Gastroesophageal sphincter (tissue), 4 donors: ENCODE measurements at regions not wholly inside any gene's neighbourhood (a gene's known extent, or its start where the extent isn't known, plus 50 kb on each side); places are given as distances from the start of the nearest gene placed in this dataset.

ENCODE experiments used
- ATAC-seq: fragments of 150-250 bp; one replicate; pipeline ENCODE4 v1.9.1; 2016; ENCODE audit warnings: mild to moderate bottlenecking, moderate library complexity
- H3K27ac ChIP-seq, 4 donors: fragments of 200-600 bp; sonication (generic) in 3 of 4; 1 replicate in 3 of 4; 2 replicates in 1 of 4; pipeline ENCODE4 v1.5.1; 2016 to 2019
- H3K27me3 ChIP-seq: fragments of 200-600 bp; sonication (generic); one replicate; pipeline ENCODE4 v1.5.1; 2019
- H3K36me3 ChIP-seq, 2 donors: fragments of 200-600 bp; sonication (generic); one replicate each; pipeline ENCODE4 v1.5.1; 2019; ENCODE audit warnings: control low read depth in 1 of 2
- H3K4me1 ChIP-seq, 3 donors: fragments of 200-600 bp; sonication (generic); 1 replicate in 2 of 3; 2 replicates in 1 of 3; pipeline ENCODE4 v1.5.1; 2016 to 2019; ENCODE audit warnings: control low read depth in 2 of 3
- H3K4me3 ChIP-seq, 2 donors: fragments of 200-600 bp; sonication (generic); one replicate each; pipeline ENCODE4 v1.5.1; 2019; ENCODE audit warnings: mild to moderate bottlenecking in 1 of 2, moderate library complexity in 1 of 2
- H3K9me3 ChIP-seq, 3 donors: fragments of 200-600 bp; sonication (generic); one replicate each; pipeline ENCODE4 v1.5.1; 2017 to 2019; ENCODE audit warnings: control low read depth in 2 of 3
- EP300 ChIP-seq: sonication (generic); formaldehyde crosslinking; IDR thresholded peaks from one replicate; pipeline ENCODE4 v1.6.1; 2017; ENCODE audit warnings: antibody characterized with exemption, mild to moderate bottlenecking
- POLR2A ChIP-seq, 2 donors: fragments of 450-650 bp; IDR thresholded peaks; one replicate each; pipeline ENCODE4 v1.6.1; 2017; ENCODE audit warnings: antibody characterized with exemption in 2 of 2, mild to moderate bottlenecking in 2 of 2, moderate library complexity in 1 of 2
- POLR2AphosphoS5 ChIP-seq: sonication (generic); formaldehyde crosslinking; IDR thresholded peaks from one replicate; pipeline ENCODE4 v1.6.1; 2017; ENCODE audit warnings: antibody characterized with exemption
- WGBS, 2 donors: methylation state at CpG; one replicate each; pipeline ENCODE4 v1.1.5; 2018; ENCODE audit warnings: low coverage in 1 of 2; 5-methylcytosine and 5-hydroxymethylcytosine counted together
- TF ChIP-seq, protein P1 (sequence below), 4 experiments: fragments of 200-600 bp in 2 of 4; fragments of 450-650 bp in 2 of 4; sonication (generic) in 1 of 4; IDR thresholded peaks; one replicate each; pipeline ENCODE4 v1.5.1; 2017 to 2019; ENCODE audit warnings: antibody characterized with exemption in 4 of 4, mild to moderate bottlenecking in 2 of 4, moderate library complexity in 2 of 4

DNA sequence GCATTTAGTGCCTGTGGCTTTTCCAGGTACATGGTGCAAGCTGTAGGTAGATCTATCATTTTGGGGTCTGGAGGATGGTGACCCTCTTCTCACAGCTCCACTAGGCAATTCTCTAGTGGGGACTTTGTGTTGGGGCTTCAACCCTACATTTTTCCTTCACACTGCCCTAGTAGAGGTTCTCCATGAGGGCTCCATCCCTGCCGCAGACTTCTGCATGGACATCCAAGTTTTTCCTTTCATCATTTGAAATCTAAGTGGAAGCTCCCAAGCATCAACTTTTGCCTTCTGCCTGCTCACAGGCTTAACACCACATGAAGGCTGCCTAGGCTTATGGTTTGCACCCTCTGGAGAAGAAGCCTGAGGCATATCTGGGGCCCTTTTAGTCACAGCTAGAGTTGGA lies 492.7 kb downstream of the PIK3C3 start:
- TF ChIP-seq, protein P1, sequence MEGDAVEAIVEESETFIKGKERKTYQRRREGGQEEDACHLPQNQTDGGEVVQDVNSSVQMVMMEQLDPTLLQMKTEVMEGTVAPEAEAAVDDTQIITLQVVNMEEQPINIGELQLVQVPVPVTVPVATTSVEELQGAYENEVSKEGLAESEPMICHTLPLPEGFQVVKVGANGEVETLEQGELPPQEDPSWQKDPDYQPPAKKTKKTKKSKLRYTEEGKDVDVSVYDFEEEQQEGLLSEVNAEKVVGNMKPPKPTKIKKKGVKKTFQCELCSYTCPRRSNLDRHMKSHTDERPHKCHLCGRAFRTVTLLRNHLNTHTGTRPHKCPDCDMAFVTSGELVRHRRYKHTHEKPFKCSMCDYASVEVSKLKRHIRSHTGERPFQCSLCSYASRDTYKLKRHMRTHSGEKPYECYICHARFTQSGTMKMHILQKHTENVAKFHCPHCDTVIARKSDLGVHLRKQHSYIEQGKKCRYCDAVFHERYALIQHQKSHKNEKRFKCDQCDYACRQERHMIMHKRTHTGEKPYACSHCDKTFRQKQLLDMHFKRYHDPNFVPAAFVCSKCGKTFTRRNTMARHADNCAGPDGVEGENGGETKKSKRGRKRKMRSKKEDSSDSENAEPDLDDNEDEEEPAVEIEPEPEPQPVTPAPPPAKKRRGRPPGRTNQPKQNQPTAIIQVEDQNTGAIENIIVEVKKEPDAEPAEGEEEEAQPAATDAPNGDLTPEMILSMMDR (IDR thresholded peaks at IDR 0.05), result no peak
- TF ChIP-seq POLR2AphosphoS5 (no peak), POLR2A (IDR thresholded peaks at IDR 0.05) (no peak), EP300 (no peak)
- Histone ChIP-seq H3K4me1 (no peaks in the 10 kb centered on the region), H3K27ac (no peak overlapping the region), H3K4me3 (no peak overlapping the region), H3K9me3 (peaks cover 0 to 9% (median 0%) of the 10 kb centered on the region in 3 donors), H3K36me3 (no peaks in the 10 kb centered on the region), H3K27me3 (no peaks in the 10 kb centered on the region)
- no peak for ATAC-seq
- 80% methylated on average over 1 of the region's 1 CpG; no CpG with 5 or more reads in 1 of the 2 donors for WGBS, 2 donors

DNA sequence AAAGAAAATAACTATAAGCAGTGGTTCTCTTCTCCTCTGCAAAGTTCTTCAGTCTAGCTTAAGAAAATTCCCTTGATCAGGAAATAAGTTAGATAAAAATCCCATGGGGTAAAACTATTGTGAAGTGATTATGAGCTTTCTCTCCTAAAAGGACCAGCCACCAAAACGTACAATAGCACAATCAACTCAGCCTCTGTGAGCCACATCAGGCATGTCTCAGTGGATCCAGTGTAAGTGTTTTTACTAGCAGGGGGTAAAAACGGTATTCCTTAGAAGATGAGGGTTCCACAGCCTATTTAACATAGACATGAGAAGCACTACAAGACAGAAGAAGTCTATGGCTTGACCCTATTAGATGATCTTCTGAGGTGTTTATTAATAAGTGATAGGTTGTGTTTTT lies 503.2 kb downstream of the PIK3C3 start:
- WGBS, 2 donors, result 29 to 57% methylated on average over 2 of the region's 2 CpGs
- no peak overlapping the region for H3K4me3 ChIP-seq
- no peaks in the 10 kb centered on the region for H3K36me3 ChIP-seq
- TF ChIP-seq EP300 (no peak), POLR2AphosphoS5 (no peak), POLR2A (IDR thresholded peaks at IDR 0.05) (no peak)
- TF ChIP-seq, protein P1 (IDR thresholded peaks at IDR 0.05), result no peak
- ATAC-seq, result no peak
- H3K9me3 ChIP-seq, result no peaks in the 10 kb centered on the region
- no peaks in the 10 kb centered on the region for H3K27me3 ChIP-seq
- no peak overlapping the region for H3K27ac ChIP-seq
- no peaks in the 10 kb centered on the region for H3K4me1 ChIP-seq

DNA sequence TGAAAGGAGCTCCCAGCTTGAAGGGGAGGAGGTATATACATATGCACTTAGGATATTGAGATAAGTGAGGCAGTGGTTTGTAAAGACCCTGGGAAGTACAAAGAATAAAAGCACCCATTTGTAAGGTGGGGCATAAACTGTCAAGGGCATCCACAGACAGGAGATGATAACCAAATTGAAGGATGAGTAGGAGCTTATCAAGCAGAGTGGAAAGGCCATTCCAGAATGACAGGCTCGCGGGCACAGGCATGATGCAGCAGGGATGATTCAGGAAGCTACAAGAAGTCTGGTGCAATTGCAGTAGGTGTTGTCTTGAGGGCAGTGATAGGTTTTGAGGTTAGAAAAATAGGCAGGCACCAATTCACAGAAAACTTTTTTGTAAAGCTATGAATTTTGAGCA lies 504.8 kb downstream of the PIK3C3 start:
- H3K36me3 ChIP-seq, result no peaks in the 10 kb centered on the region
- H3K4me1 ChIP-seq, result no peaks in the 10 kb centered on the region
- TF ChIP-seq POLR2A (IDR thresholded peaks at IDR 0.05) (no peak), EP300 (no peak), POLR2AphosphoS5 (no peak)
- TF ChIP-seq, protein P1 (IDR thresholded peaks at IDR 0.05), result no peak
- H3K27me3 ChIP-seq, result no peaks in the 10 kb centered on the region
- H3K9me3 ChIP-seq, result no peaks in the 10 kb centered on the region
- ATAC-seq, result no peak
- 75 to 83% methylated on average over 2 of the region's 2 CpGs for WGBS, 2 donors
- H3K4me3 ChIP-seq, result no peak overlapping the region
- H3K27ac ChIP-seq, result no peak overlapping the region

DNA sequence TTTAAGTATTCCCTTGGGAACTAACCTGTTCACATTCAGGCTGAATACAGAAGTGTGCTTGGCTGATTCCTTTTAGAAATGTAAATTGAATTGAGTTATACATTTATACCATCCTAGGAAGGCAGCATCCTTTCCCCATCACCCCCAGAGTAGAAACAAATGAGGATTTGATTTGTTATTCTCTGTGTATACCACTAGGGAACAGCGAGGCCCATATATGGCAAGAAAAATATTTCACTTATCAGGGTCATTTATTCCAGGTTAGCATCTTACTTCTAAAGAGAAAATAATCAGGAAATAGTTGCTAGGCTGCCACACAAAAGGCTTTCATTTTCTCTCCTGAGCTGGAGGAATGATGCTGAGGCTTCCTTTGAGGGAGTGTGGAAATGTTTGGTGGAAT lies 516.9 kb downstream of the PIK3C3 start:
- Histone ChIP-seq H3K27me3 (no peaks in the 10 kb centered on the region), H3K9me3 (no peaks in the 10 kb centered on the region), H3K27ac (no peak overlapping the region), H3K4me3 (no peak overlapping the region), H3K36me3 (no peaks in the 10 kb centered on the region), H3K4me1 (no peaks in the 10 kb centered on the region)
- ATAC-seq, result no peak
- no peak for TF ChIP-seq POLR2A (IDR thresholded peaks at IDR 0.05)
- no peak for TF ChIP-seq EP300
- no peak for TF ChIP-seq POLR2AphosphoS5
- TF ChIP-seq, protein P1 (IDR thresholded peaks at IDR 0.05), result no peak
- 15 to 43% methylated on average over 1 of the region's 1 CpG for WGBS, 2 donors

DNA sequence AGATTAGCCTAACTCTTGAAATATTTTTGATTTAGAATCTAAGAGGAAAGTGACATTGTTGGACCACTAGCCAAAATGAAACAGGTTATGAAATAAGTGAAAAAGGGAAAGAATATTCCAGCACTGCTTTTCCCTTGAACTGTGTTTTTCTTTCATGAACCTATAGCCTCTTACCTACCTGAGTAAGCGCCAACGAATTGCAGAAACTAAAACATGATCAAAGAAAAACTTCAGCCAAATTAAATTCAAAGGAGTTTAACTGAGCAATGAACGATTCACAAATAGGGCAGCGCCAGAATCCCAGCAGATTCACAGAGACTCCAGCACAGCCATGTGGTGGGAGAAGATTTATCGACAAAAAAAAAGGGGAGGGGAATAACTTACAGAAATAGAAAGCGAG lies 518.6 kb downstream of the PIK3C3 start:
- H3K27ac ChIP-seq, result no peak overlapping the region
- 83 to 87% methylated on average over 6 of the region's 6 CpGs for WGBS, 2 donors
- no peak overlapping the region for H3K4me3 ChIP-seq
- H3K9me3 ChIP-seq, result no peaks in the 10 kb centered on the region
- no peak for ATAC-seq
- H3K27me3 ChIP-seq, result no peaks in the 10 kb centered on the region
- no peak for TF ChIP-seq EP300
- no peak for TF ChIP-seq POLR2A (IDR thresholded peaks at IDR 0.05)
- no peak for TF ChIP-seq POLR2AphosphoS5
- TF ChIP-seq, protein P1 (IDR thresholded peaks at IDR 0.05), result no peak
- H3K4me1 ChIP-seq, result no peaks in the 10 kb centered on the region
- H3K36me3 ChIP-seq, result no peaks in the 10 kb centered on the region
